K562 (cell line): ENCODE measurements at regions not wholly inside any gene's neighbourhood (a gene's known extent, or its start where the extent isn't known, plus 50 kb on each side); places are given as distances from the start of the nearest gene placed in this dataset.

Source experiments
- ATAC-seq: fragments of 200-7000 bp; cut with Tn5 transposase; 3 replicates; pipeline ENCODE4 v1.9.1; 2020; ENCODE audit warnings: moderate library complexity
- BruUV-seq: library from RNA; stranded (reverse); fragments of 400-500 nt; replicated peaks from 2 replicates; lab custom pipeline; 2021; lab: Mats Ljungman, UMichigan
- CTCF ChIA-PET: fragments of 300-600 bp; formaldehyde crosslinking; extraction: SDS; loops from one replicate; lab custom pipeline; 2021; ENCODE audit warnings: low intra/inter-chr PET ratio; lab: Yijun Ruan, JAX
- POLR2A ChIA-PET: fragments of 300-600, 350-650 bp; sonication (Branson Sonifier 250); formaldehyde crosslinking; extraction: SDS; loops from one replicate; lab custom pipeline; 2021; ENCODE audit warnings: antibody characterized with exemption, inconsistent platforms; lab: Yijun Ruan, JAX
- DNase-seq, 4 experiments: peaks; one replicate each; pipeline versions ENCODE4 v3.0.0 to v3.0.0-alpha.2; 2011 to 2018; ENCODE audit warnings: low spot score in 3 of 4, mixed read lengths in 3 of 4; ENCODE audit errors: extremely low read depth in 1 of 4
- FAIRE-seq: peaks from 2 replicates; lab custom pipeline; 2011; peaks lifted over from hg19 to GRCh38; lab: Jason Lieb, UNC
- H2AFZ ChIP-seq: 2 replicates; pipeline ENCODE4 v1.6.0; 2011; ENCODE audit warnings: low read depth, low read length, control low read depth, inconsistent platforms
- H3K27ac ChIP-seq: fragments of 200-600 bp; 3 replicates; pipeline ENCODE4 v1.8.0; 2011; ENCODE audit warnings: low read depth, mild to moderate bottlenecking, control low read depth, inconsistent platforms, low read length, moderate library complexity, mixed read lengths; ENCODE audit errors: extremely low read depth
- H3K27me3 ChIP-seq, 2 experiments: fragments of 300-600 bp in 1 of 2; 2 replicates in 1 of 2; 3 replicates in 1 of 2; pipeline versions ENCODE4 v1.6.0 to v1.8.0; 2011; ENCODE audit warnings: inconsistent platforms in 2 of 2, low read length in 2 of 2, mild to moderate bottlenecking in 1 of 2, mixed read lengths in 1 of 2, moderate library complexity in 1 of 2; ENCODE audit not compliant: control insufficient read depth in 2 of 2, insufficient read depth in 2 of 2
- H3K36me3 ChIP-seq: fragments of 300-600 bp; 3 replicates; pipeline ENCODE4 v1.8.0; 2011; ENCODE audit warnings: mild to moderate bottlenecking, low read length, inconsistent platforms; ENCODE audit not compliant: control insufficient read depth, insufficient read depth
- H3K4me1 ChIP-seq, 2 experiments: fragments of 200-600 bp in 1 of 2; replicated peaks in 1 of 2; 2 replicates in 1 of 2; 3 replicates in 1 of 2; pipeline versions ENCODE4 v1.5.1 to v1.8.0; 2011; ENCODE audit warnings: inconsistent platforms in 2 of 2, low read length in 2 of 2, mild to moderate bottlenecking in 1 of 2, mixed read lengths in 1 of 2, moderate library complexity in 1 of 2; ENCODE audit not compliant: control insufficient read depth in 2 of 2, insufficient read depth in 2 of 2
- H3K4me2 ChIP-seq: 2 replicates; pipeline ENCODE4 v1.6.1; 2011; ENCODE audit warnings: low read length, control low read depth, inconsistent platforms, mixed read lengths; ENCODE audit not compliant: insufficient read depth
- H3K4me3 ChIP-seq: fragments of 200-600 bp; sonication (generic), shearing (Covaris generic); 2 replicates; pipeline ENCODE4 v1.5.1; 2016; ENCODE audit warnings: control low read depth, inconsistent platforms
- H3K79me2 ChIP-seq: fragments of 200-600 bp; 3 replicates; pipeline ENCODE4 v1.8.0; 2011; ENCODE audit warnings: low read length, inconsistent platforms; ENCODE audit not compliant: control insufficient read depth, insufficient read depth
- H3K9ac ChIP-seq, 2 experiments: 2 replicates each; pipeline versions ENCODE4 v1.6.0 to v1.6.1; 2011; ENCODE audit warnings: low read depth in 2 of 2, low read length in 2 of 2, control low read depth in 1 of 2, inconsistent platforms in 1 of 2, mild to moderate bottlenecking in 1 of 2, mixed read lengths in 1 of 2; ENCODE audit not compliant: insufficient read depth in 1 of 2
- H3K9me1 ChIP-seq: one replicate; pipeline ENCODE4 v1.6.0; 2011; ENCODE audit warnings: inconsistent platforms, mild to moderate bottlenecking, low read length, moderate library complexity; ENCODE audit not compliant: control insufficient read depth, insufficient read depth
- H3K9me3 ChIP-seq: replicated peaks from 2 replicates; pipeline ENCODE4 v1.5.1; 2011; ENCODE audit warnings: low read depth, low read length, inconsistent platforms; ENCODE audit not compliant: control insufficient read depth, insufficient read depth
- H4K20me1 ChIP-seq: replicated peaks from 2 replicates; pipeline ENCODE4 v1.6.1; 2011; ENCODE audit warnings: low read length, inconsistent platforms, mixed read lengths; ENCODE audit not compliant: control insufficient read depth, insufficient read depth
- CREM ChIP-seq: IDR thresholded peaks from 2 replicates; pipeline ENCODE4 v1.6.1; 2014; ENCODE audit warnings: antibody characterized with exemption, low read depth
- EGR1 ChIP-seq: fragments of 450-650 bp; conservative IDR thresholded peaks from 2 replicates; pipeline ENCODE4 v1.6.1; 2017; ENCODE audit warnings: mild to moderate bottlenecking
- ELF2 ChIP-seq: fragments of 250-450 bp; sonication (Bioruptor Pico); IDR thresholded peaks from 2 replicates; pipeline ENCODE4 v1.5.0; 2021; ENCODE audit warnings: mild to moderate bottlenecking
- HDAC8 ChIP-seq: fragments of 450-650 bp; IDR thresholded peaks from 2 replicates; pipeline ENCODE4 v1.6.1; 2016; ENCODE audit warnings: mild to moderate bottlenecking, missing genetic modification characterization, moderate library complexity, missing compliant biosample characterization
- MLLT1 ChIP-seq, 2 experiments: fragments of 450-650 bp; IDR thresholded peaks; 2 replicates each; pipeline ENCODE4 v1.6.1; 2016
- POLR2AphosphoS5 ChIP-seq: IDR thresholded peaks from 2 replicates; pipeline ENCODE4 v1.6.1; 2011; ENCODE audit warnings: mild to moderate bottlenecking, low read depth, low read length, moderate library complexity; ENCODE audit not compliant: control insufficient read depth, insufficient read depth
- SIRT6 ChIP-seq: IDR thresholded peaks from one replicate; pipeline ENCODE4 v1.6.1; 2012; ENCODE audit warnings: low read depth, mild to moderate bottlenecking, control low read depth, inconsistent platforms, low read length, moderate library complexity
- SP1 ChIP-seq: sonication (generic); formaldehyde crosslinking; IDR thresholded peaks from 2 replicates; pipeline ENCODE4 v1.8.1; 2022; ENCODE audit warnings: mild to moderate bottlenecking, missing genetic modification reagents
- ZNF12 ChIP-seq: sonication (generic); formaldehyde crosslinking; IDR thresholded peaks from 2 replicates; pipeline ENCODE4 v1.4.0; 2020; ENCODE audit warnings: mild to moderate bottlenecking, missing genetic modification reagents
- ZNF444 ChIP-seq: fragments of 250-450 bp; sonication (Bioruptor Pico); IDR thresholded peaks from 2 replicates; pipeline ENCODE4 v1.4.0; 2020; ENCODE audit warnings: mild to moderate bottlenecking, moderate library complexity
- ZNF57 ChIP-seq: fragments of 450-650 bp; formaldehyde crosslinking; IDR thresholded peaks from 2 replicates; pipeline ENCODE4 v1.4.0; 2020; ENCODE audit warnings: mild to moderate bottlenecking, moderate library complexity
- WGBS: fragments of 100-300 bp; shearing (Covaris generic); methylation state at CpG from one replicate; pipeline ENCODE4 v1.1.6; 2016; ENCODE audit warnings: low coverage, mixed read lengths; ENCODE audit not compliant: insufficient coverage; ENCODE audit errors: missing lambda C conversion rate; 5-methylcytosine and 5-hydroxymethylcytosine counted together
- in situ Hi-C: fragments of 300-500 bp; cut with MboI; formaldehyde crosslinking; loops from 4 replicates; pipeline ENCODE4 v1.15.0; 2018; ENCODE audit warnings: inconsistent platforms, mixed read lengths
- intact Hi-C: fragments of 100-400 bp; cut with micrococcal nuclease; formaldehyde crosslinking; loops from 2 replicates; pipeline ENCODE4 v1.14.2; 2022

- FAIRE-seq (no peak), ATAC-seq (no peak), DNase-seq (no peak)
- Histone ChIP-seq H3K27me3 (no peaks in the 10 kb centered on the region), H3K27ac (no peak overlapping the region), H3K9me1 (no peaks in the 10 kb centered on the region), H4K20me1 (no peaks in the 10 kb centered on the region), H3K4me3 (no peak overlapping the region), H2AFZ (no peak overlapping the region), H3K36me3 (no peaks in the 10 kb centered on the region), H3K79me2 (no peaks in the 10 kb centered on the region), H3K9me3 (no peaks in the 10 kb centered on the region), H3K4me1 (no peaks in the 10 kb centered on the region), H3K4me2 (no peak overlapping the region), H3K9ac (no peak overlapping the region)
- BruUV-seq: no TSS peak
- intact Hi-C loops: no loop called here
- in situ Hi-C loops: no loop called here
- TF ChIP-seq SP1 (no peak), ZNF57 (CRISPR knock-in tag) (no peak), ZNF444 (CRISPR knock-in tag) (no peak), ZNF12 (CRISPR knock-in tag) (no peak), POLR2AphosphoS5 (no peak), MLLT1 (IDR thresholded peaks at IDR 0.05) (no peak), EGR1 (no peak), CREM (no peak), ELF2 (CRISPR knock-in tag) (no peak), SIRT6 (no peak), HDAC8 (no peak)
- ChIA-PET CTCF (no interaction called here), POLR2A (no interaction called here)
- WGBS: 0% methylated on average over 1 of the region's 1 CpG
Observed at GRCh38 chr10:107618504-107618994, 454.0 kb upstream of the SORCS1 start.
